ENCODE measurements at regions not wholly inside any gene's neighbourhood (a gene's known extent, or its start where the extent isn't known, plus 50 kb on each side); places are given as distances from the start of the nearest gene placed in this dataset.
"Not testable (repeated sequence)": the region's sequence is repeated elsewhere in the genome, so short reads cannot be mapped to it uniquely, and the experiment has no call there.

DNA sequence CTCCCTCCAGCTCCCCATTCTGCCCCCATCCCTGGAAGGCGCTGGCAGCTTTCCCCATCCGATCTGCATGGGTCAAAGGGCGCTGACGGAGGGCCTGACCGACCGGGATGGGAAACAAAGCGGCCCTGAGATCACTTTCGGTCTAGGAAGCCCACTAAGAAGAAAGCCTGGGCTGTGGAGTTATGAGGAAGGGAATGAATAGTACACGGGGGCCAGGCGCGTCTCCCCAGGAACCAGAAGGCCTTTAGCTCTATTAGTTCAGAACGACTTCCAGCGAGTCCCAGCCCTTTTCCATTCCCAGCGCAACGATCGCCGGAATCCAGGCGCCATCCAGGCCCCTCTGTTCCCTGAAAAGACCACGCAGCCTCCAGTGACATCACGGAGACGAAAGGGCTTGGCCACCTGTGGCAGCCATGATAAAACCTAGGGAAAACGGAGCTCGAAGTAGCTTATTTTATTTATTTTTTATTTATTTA is 70.1 kb upstream of the CCDC180 start (continued):
- TF ChIP-seq ZNF219 (CRISPR knock-in tag; IDR thresholded peaks at IDR 0.05; ENCODE audit: borderline replicate concordance), result no peak
- TF ChIP-seq ZNF396 (CRISPR knock-in tag; IDR thresholded peaks at IDR 0.05; ENCODE audit: borderline replicate concordance), result no peak
- no peak for TF ChIP-seq ZNF138 (CRISPR knock-in tag; conservative IDR thresholded peaks at IDR 0.05)
- TF ChIP-seq, protein P1, sequence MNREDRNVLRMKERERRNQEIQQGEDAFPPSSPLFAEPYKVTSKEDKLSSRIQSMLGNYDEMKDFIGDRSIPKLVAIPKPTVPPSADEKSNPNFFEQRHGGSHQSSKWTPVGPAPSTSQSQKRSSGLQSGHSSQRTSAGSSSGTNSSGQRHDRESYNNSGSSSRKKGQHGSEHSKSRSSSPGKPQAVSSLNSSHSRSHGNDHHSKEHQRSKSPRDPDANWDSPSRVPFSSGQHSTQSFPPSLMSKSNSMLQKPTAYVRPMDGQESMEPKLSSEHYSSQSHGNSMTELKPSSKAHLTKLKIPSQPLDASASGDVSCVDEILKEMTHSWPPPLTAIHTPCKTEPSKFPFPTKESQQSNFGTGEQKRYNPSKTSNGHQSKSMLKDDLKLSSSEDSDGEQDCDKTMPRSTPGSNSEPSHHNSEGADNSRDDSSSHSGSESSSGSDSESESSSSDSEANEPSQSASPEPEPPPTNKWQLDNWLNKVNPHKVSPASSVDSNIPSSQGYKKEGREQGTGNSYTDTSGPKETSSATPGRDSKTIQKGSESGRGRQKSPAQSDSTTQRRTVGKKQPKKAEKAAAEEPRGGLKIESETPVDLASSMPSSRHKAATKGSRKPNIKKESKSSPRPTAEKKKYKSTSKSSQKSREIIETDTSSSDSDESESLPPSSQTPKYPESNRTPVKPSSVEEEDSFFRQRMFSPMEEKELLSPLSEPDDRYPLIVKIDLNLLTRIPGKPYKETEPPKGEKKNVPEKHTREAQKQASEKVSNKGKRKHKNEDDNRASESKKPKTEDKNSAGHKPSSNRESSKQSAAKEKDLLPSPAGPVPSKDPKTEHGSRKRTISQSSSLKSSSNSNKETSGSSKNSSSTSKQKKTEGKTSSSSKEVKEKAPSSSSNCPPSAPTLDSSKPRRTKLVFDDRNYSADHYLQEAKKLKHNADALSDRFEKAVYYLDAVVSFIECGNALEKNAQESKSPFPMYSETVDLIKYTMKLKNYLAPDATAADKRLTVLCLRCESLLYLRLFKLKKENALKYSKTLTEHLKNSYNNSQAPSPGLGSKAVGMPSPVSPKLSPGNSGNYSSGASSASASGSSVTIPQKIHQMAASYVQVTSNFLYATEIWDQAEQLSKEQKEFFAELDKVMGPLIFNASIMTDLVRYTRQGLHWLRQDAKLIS (CRISPR knock-in tag; IDR thresholded peaks at IDR 0.05; ENCODE audit: borderline replicate concordance), result no peak
- no peak for TF ChIP-seq ZNF423 (CRISPR knock-in tag; IDR thresholded peaks at IDR 0.05)
- TF ChIP-seq, protein P2, sequence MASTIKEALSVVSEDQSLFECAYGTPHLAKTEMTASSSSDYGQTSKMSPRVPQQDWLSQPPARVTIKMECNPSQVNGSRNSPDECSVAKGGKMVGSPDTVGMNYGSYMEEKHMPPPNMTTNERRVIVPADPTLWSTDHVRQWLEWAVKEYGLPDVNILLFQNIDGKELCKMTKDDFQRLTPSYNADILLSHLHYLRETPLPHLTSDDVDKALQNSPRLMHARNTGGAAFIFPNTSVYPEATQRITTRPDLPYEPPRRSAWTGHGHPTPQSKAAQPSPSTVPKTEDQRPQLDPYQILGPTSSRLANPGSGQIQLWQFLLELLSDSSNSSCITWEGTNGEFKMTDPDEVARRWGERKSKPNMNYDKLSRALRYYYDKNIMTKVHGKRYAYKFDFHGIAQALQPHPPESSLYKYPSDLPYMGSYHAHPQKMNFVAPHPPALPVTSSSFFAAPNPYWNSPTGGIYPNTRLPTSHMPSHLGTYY (CRISPR knock-in tag; IDR thresholded peaks at IDR 0.05), result no peak
- no peak for TF ChIP-seq FOXP1 (CRISPR knock-in tag; IDR thresholded peaks at IDR 0.05; ENCODE audit: borderline replicate concordance)
- TF ChIP-seq RORB (CRISPR knock-in tag; IDR thresholded peaks at IDR 0.05), result no peak
- TF ChIP-seq, protein P3, sequence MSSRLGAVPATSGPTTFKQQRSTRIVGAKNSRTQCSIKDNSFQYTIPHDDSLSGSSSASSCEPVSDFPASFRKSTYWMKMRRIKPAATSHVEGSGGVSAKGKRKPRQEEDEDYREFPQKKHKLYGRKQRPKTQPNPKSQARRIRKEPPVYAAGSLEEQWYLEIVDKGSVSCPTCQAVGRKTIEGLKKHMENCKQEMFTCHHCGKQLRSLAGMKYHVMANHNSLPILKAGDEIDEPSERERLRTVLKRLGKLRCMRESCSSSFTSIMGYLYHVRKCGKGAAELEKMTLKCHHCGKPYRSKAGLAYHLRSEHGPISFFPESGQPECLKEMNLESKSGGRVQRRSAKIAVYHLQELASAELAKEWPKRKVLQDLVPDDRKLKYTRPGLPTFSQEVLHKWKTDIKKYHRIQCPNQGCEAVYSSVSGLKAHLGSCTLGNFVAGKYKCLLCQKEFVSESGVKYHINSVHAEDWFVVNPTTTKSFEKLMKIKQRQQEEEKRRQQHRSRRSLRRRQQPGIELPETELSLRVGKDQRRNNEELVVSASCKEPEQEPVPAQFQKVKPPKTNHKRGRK (CRISPR knock-in tag; IDR thresholded peaks at IDR 0.05; ENCODE audit: borderline replicate concordance), result no peak
- TF ChIP-seq, protein P4, sequence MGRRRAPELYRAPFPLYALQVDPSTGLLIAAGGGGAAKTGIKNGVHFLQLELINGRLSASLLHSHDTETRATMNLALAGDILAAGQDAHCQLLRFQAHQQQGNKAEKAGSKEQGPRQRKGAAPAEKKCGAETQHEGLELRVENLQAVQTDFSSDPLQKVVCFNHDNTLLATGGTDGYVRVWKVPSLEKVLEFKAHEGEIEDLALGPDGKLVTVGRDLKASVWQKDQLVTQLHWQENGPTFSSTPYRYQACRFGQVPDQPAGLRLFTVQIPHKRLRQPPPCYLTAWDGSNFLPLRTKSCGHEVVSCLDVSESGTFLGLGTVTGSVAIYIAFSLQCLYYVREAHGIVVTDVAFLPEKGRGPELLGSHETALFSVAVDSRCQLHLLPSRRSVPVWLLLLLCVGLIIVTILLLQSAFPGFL (CRISPR knock-in tag; IDR thresholded peaks at IDR 0.05; ENCODE audit: borderline replicate concordance), result no peak
- TF ChIP-seq, protein P5, sequence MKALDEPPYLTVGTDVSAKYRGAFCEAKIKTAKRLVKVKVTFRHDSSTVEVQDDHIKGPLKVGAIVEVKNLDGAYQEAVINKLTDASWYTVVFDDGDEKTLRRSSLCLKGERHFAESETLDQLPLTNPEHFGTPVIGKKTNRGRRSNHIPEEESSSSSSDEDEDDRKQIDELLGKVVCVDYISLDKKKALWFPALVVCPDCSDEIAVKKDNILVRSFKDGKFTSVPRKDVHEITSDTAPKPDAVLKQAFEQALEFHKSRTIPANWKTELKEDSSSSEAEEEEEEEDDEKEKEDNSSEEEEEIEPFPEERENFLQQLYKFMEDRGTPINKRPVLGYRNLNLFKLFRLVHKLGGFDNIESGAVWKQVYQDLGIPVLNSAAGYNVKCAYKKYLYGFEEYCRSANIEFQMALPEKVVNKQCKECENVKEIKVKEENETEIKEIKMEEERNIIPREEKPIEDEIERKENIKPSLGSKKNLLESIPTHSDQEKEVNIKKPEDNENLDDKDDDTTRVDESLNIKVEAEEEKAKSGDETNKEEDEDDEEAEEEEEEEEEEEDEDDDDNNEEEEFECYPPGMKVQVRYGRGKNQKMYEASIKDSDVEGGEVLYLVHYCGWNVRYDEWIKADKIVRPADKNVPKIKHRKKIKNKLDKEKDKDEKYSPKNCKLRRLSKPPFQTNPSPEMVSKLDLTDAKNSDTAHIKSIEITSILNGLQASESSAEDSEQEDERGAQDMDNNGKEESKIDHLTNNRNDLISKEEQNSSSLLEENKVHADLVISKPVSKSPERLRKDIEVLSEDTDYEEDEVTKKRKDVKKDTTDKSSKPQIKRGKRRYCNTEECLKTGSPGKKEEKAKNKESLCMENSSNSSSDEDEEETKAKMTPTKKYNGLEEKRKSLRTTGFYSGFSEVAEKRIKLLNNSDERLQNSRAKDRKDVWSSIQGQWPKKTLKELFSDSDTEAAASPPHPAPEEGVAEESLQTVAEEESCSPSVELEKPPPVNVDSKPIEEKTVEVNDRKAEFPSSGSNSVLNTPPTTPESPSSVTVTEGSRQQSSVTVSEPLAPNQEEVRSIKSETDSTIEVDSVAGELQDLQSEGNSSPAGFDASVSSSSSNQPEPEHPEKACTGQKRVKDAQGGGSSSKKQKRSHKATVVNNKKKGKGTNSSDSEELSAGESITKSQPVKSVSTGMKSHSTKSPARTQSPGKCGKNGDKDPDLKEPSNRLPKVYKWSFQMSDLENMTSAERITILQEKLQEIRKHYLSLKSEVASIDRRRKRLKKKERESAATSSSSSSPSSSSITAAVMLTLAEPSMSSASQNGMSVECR (CRISPR knock-in tag; IDR thresholded peaks at IDR 0.05; ENCODE audit: borderline replicate concordance), result no peak
- no peak for TF ChIP-seq ZNF317 (CRISPR knock-in tag; IDR thresholded peaks at IDR 0.05; ENCODE audit: borderline replicate concordance, low read depth)

DNA sequence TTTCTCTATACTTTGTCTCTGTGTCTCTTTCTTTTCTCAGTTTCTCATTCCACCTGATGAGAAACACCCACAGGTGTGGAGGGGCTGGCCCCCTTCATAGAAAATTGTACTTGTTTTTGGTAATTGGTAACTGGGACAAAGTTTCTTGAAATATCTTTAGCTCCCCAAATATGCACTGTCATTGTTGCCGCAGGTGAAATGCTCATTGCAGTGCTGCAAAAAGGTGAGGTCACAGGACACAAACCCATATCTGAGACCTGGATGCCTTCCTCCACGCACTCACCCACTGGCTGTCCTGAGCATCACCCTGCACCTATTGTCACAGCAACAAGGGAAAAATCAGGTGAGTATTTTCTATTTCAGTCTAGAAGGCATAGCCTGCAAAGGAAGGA is 74.5 kb upstream of the CCDC180 start:
- CTCF ChIA-PET; H3K27me3 Mint-ChIP-seq (ENCODE audit: low read depth); H3K27ac Mint-ChIP-seq; POLR2A ChIA-PET; ATAC-seq; DNase-seq (ENCODE audit: low spot score); H3K4me3 Mint-ChIP-seq: not testable (repeated sequence)
- Mint-ChIP-seq H3K36me3 (peaks cover 34% of the 10 kb centered on the region), H3K4me1 (peaks cover 21% of the 10 kb centered on the region), H3K9me3 (peaks cover 29% of the 10 kb centered on the region)

DNA sequence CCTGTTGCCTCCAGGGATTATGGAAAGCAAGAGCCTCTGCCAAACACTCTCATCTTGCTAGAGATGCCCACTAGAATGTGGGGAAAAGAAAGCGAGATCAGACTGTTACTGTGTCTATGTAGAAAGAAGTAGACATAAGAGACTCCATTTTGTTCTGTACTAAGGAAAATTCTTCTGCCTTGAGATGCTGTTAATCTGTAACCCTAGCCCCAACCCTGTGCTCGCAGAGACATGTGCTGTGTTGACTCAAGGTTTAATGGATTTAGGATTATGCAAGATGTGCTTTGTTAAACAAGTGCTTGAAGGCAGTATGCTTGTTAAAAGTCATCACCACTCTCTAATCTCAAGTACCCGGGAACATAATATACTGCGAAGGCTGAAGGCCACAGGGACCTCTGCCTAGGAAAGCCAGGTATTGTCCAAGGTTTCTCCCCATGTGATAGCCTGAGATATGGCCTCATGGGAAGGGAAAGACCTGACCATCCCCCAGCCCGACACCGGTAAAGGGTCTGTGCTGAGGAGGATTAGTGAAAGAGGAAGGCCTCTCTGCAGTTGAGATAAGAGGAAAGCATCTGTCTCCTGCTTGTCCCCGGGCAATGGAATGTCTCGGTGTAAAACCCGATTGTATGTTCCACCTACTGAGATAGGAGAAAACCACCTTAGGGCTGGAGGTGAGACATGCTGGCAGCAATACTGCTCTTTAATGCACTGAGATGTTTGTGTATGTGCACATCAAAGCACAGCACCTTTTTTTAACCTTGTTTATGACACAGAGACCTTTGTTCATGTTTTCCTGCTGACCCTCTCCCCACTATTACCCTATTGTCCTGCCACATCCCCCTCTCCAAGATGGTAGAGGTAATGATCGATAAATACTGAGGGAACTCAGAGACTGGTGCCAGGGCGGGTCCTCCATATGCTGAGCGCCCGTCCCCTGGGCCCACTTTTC is 75.1 kb upstream of the CCDC180 start:
- peaks cover 34% of the 10 kb centered on the region for H3K36me3 Mint-ChIP-seq
- H3K4me1 Mint-ChIP-seq, result peaks cover 19% of the 10 kb centered on the region
- H3K9me3 Mint-ChIP-seq, result peaks cover 29% of the 10 kb centered on the region
- DNase-seq (ENCODE audit: low spot score); H3K27ac Mint-ChIP-seq; H3K27me3 Mint-ChIP-seq (ENCODE audit: low read depth); ATAC-seq; H3K4me3 Mint-ChIP-seq; POLR2A ChIA-PET; CTCF ChIA-PET: not testable (repeated sequence)

All from WTC11 (cell line).